ENCODE measurements at regions not wholly inside any gene's neighbourhood (a gene's known extent, or its start where the extent isn't known, plus 50 kb on each side); places are given as distances from the start of the nearest gene placed in this dataset.
A peak's percentile ranks its signal among the peaks of the same experiment; 100 is the strongest.

- Mint-ChIP-seq H3K9me3 (no peaks in the 10 kb centered on the region), H3K27ac (no peak overlapping the region), H3K27me3 (ENCODE audit: insufficient read depth) (no peaks in the 10 kb centered on the region), H3K4me3 (no peak overlapping the region), H3K36me3 (ENCODE audit: low read depth) (no peaks in the 10 kb centered on the region), H3K4me1 (ENCODE audit: low read depth) (no peaks in the 10 kb centered on the region)
- DNase-seq (ENCODE audit: low spot score), result no peak
- intact Hi-C loops (cut with micrococcal nuclease), result no loop called here
These were observed 247.8 kb downstream of the OTOL1 start for GRCh38 chr3:161744366-161744765.

- Mint-ChIP-seq H3K27ac (no peak overlapping the region), H3K9me3 (no peaks in the 10 kb centered on the region), H3K4me1 (ENCODE audit: low read depth) (no peaks in the 10 kb centered on the region), H3K36me3 (ENCODE audit: low read depth) (no peaks in the 10 kb centered on the region), H3K4me3 (no peak overlapping the region), H3K27me3 (ENCODE audit: insufficient read depth) (no peaks in the 10 kb centered on the region)
- DNase-seq (ENCODE audit: low spot score), result no peak
- intact Hi-C loops (cut with micrococcal nuclease), result no loop called here
These were observed 249.1 kb downstream of the OTOL1 start for GRCh38 chr3:161745741-161746140.

- no peaks in the 10 kb centered on the region for H3K9me3 Mint-ChIP-seq
- no peak for DNase-seq (ENCODE audit: low spot score)
- H3K4me3 Mint-ChIP-seq, result no peak overlapping the region
- H3K27ac Mint-ChIP-seq, result no peak overlapping the region
- H3K36me3 Mint-ChIP-seq (ENCODE audit: low read depth), result no peaks in the 10 kb centered on the region
- intact Hi-C loops (cut with micrococcal nuclease), result no loop called here
- no peaks in the 10 kb centered on the region for H3K27me3 Mint-ChIP-seq (ENCODE audit: insufficient read depth)
- H3K4me1 Mint-ChIP-seq (ENCODE audit: low read depth), result no peaks in the 10 kb centered on the region
These were observed 251.4 kb downstream of the OTOL1 start for GRCh38 chr3:161748049-161748448.

GRCh38 chr3:161754420-161755053 lies 257.9 kb downstream of the OTOL1 start:
- DNase-seq (ENCODE audit: low spot score), result no peak
- Mint-ChIP-seq H3K4me3 (no peak overlapping the region), H3K4me1 (ENCODE audit: low read depth) (no peaks in the 10 kb centered on the region), H3K27me3 (ENCODE audit: insufficient read depth) (no peaks in the 10 kb centered on the region), H3K36me3 (ENCODE audit: low read depth) (no peaks in the 10 kb centered on the region), H3K27ac (no peak overlapping the region), H3K9me3 (no peaks in the 10 kb centered on the region)
- intact Hi-C loops (cut with micrococcal nuclease), result no loop called here

- H3K27me3 Mint-ChIP-seq (ENCODE audit: insufficient read depth), result no peaks in the 10 kb centered on the region
- H3K4me3 Mint-ChIP-seq, result no peak overlapping the region
- no peaks in the 10 kb centered on the region for H3K9me3 Mint-ChIP-seq
- H3K4me1 Mint-ChIP-seq (ENCODE audit: low read depth), result no peaks in the 10 kb centered on the region
- H3K27ac Mint-ChIP-seq, result no peak overlapping the region
- intact Hi-C loops (cut with micrococcal nuclease), result no loop called here
- H3K36me3 Mint-ChIP-seq (ENCODE audit: low read depth), result no peaks in the 10 kb centered on the region
- no peak for DNase-seq (ENCODE audit: low spot score)
These were observed 262.8 kb downstream of the OTOL1 start for GRCh38 chr3:161759444-161759843.

GRCh38 chr3:161766331-161766730 lies 269.7 kb downstream of the OTOL1 start:
- peaks cover 10% of the 10 kb centered on the region for H3K4me1 Mint-ChIP-seq (ENCODE audit: low read depth)
- H3K27me3 Mint-ChIP-seq (ENCODE audit: insufficient read depth), result no peaks in the 10 kb centered on the region
- intact Hi-C loops (cut with micrococcal nuclease), result no loop called here
- no peak for DNase-seq (ENCODE audit: low spot score)
- no peak overlapping the region for H3K27ac Mint-ChIP-seq
- H3K36me3 Mint-ChIP-seq (ENCODE audit: low read depth), result no peaks in the 10 kb centered on the region
- H3K9me3 Mint-ChIP-seq, result no peaks in the 10 kb centered on the region
- H3K4me3 Mint-ChIP-seq, result no peak overlapping the region

- Mint-ChIP-seq H3K9me3 (peaks cover 2% of the 10 kb centered on the region), H3K27ac (peak overlapping the region; percentile 31), H3K27me3 (ENCODE audit: insufficient read depth) (no peaks in the 10 kb centered on the region), H3K36me3 (ENCODE audit: low read depth) (no peaks in the 10 kb centered on the region), H3K4me1 (ENCODE audit: low read depth) (peaks cover 16% of the 10 kb centered on the region), H3K4me3 (peak overlapping the region; percentile 29)
- no peak for DNase-seq (ENCODE audit: low spot score)
- intact Hi-C loops (cut with micrococcal nuclease), result loop anchor here (2.0 kb wide), 1 partner anchor 30 kb away; no protein-coding TSS in a partner anchor
These were observed 274.1 kb downstream of the OTOL1 start for GRCh38 chr3:161770484-161771386.

GRCh38 chr3:161781381-161781780 lies 284.8 kb downstream of the OTOL1 start:
- peaks cover 5% of the 10 kb centered on the region for H3K4me1 Mint-ChIP-seq (ENCODE audit: low read depth)
- intact Hi-C loops (cut with micrococcal nuclease), result no loop called here
- H3K27ac Mint-ChIP-seq, result no peak overlapping the region
- no peaks in the 10 kb centered on the region for H3K27me3 Mint-ChIP-seq (ENCODE audit: insufficient read depth)
- peaks cover 3% of the 10 kb centered on the region for H3K9me3 Mint-ChIP-seq
- H3K4me3 Mint-ChIP-seq, result no peak overlapping the region
- no peak for DNase-seq (ENCODE audit: low spot score)
- no peaks in the 10 kb centered on the region for H3K36me3 Mint-ChIP-seq (ENCODE audit: low read depth)

GRCh38 chr3:161793194-161793930 lies 296.8 kb downstream of the OTOL1 start:
- no peak overlapping the region for H3K27ac Mint-ChIP-seq
- H3K36me3 Mint-ChIP-seq (ENCODE audit: low read depth), result no peaks in the 10 kb centered on the region
- no peaks in the 10 kb centered on the region for H3K27me3 Mint-ChIP-seq (ENCODE audit: insufficient read depth)
- H3K4me1 Mint-ChIP-seq (ENCODE audit: low read depth), result no peaks in the 10 kb centered on the region
- intact Hi-C loops (cut with micrococcal nuclease), result no loop called here
- no peak for DNase-seq (ENCODE audit: low spot score)
- H3K4me3 Mint-ChIP-seq, result no peak overlapping the region
- no peaks in the 10 kb centered on the region for H3K9me3 Mint-ChIP-seq

GRCh38 chr3:161794551-161794950 lies 297.9 kb downstream of the OTOL1 start:
- Mint-ChIP-seq H3K9me3 (peaks cover under 1% of the 10 kb centered on the region), H3K27me3 (ENCODE audit: insufficient read depth) (no peaks in the 10 kb centered on the region), H3K27ac (no peak overlapping the region), H3K36me3 (ENCODE audit: low read depth) (no peaks in the 10 kb centered on the region), H3K4me3 (no peak overlapping the region), H3K4me1 (ENCODE audit: low read depth) (no peaks in the 10 kb centered on the region)
- DNase-seq (ENCODE audit: low spot score), result no peak
- intact Hi-C loops (cut with micrococcal nuclease), result no loop called here

GRCh38 chr3:161796312-161796711 lies 299.7 kb downstream of the OTOL1 start:
- Mint-ChIP-seq H3K4me3 (no peak overlapping the region), H3K27me3 (ENCODE audit: insufficient read depth) (no peaks in the 10 kb centered on the region), H3K27ac (no peak overlapping the region), H3K9me3 (peaks cover 3% of the 10 kb centered on the region), H3K4me1 (ENCODE audit: low read depth) (no peaks in the 10 kb centered on the region), H3K36me3 (ENCODE audit: low read depth) (no peaks in the 10 kb centered on the region)
- DNase-seq (ENCODE audit: low spot score), result no peak
- intact Hi-C loops (cut with micrococcal nuclease), result no loop called here

GRCh38 chr3:161796780-161797179 lies 300.2 kb downstream of the OTOL1 start:
- no peak overlapping the region for H3K27ac Mint-ChIP-seq
- H3K4me3 Mint-ChIP-seq, result no peak overlapping the region
- peaks cover 3% of the 10 kb centered on the region for H3K9me3 Mint-ChIP-seq
- intact Hi-C loops (cut with micrococcal nuclease), result no loop called here
- H3K4me1 Mint-ChIP-seq (ENCODE audit: low read depth), result no peaks in the 10 kb centered on the region
- no peak for DNase-seq (ENCODE audit: low spot score)
- no peaks in the 10 kb centered on the region for H3K27me3 Mint-ChIP-seq (ENCODE audit: insufficient read depth)
- no peaks in the 10 kb centered on the region for H3K36me3 Mint-ChIP-seq (ENCODE audit: low read depth)

- no peak overlapping the region for H3K27ac Mint-ChIP-seq
- no peak for DNase-seq (ENCODE audit: low spot score)
- H3K4me1 Mint-ChIP-seq (ENCODE audit: low read depth), result no peaks in the 10 kb centered on the region
- no peaks in the 10 kb centered on the region for H3K27me3 Mint-ChIP-seq (ENCODE audit: insufficient read depth)
- no peak overlapping the region for H3K4me3 Mint-ChIP-seq
- intact Hi-C loops (cut with micrococcal nuclease), result no loop called here
- no peaks in the 10 kb centered on the region for H3K36me3 Mint-ChIP-seq (ENCODE audit: low read depth)
- peaks cover 3% of the 10 kb centered on the region for H3K9me3 Mint-ChIP-seq
These were observed 301.4 kb downstream of the OTOL1 start for GRCh38 chr3:161798016-161798415.

All from activated T-helper 1 cell treated with anti-CD3 and anti-CD28 coated beads, Interleukin-12 subunit alpha, Interleukin-12 subunit beta, Interleukin-2, Interleukin-4 antibody, amounts not matched to agents 30 ng/mL and 10 ng/mL and 1 ng/mL, durations not matched to agents 14 hours and 24 hours and 36 hours (primary cell).